Vagina (tissue), 2 donors: ENCODE measurements at regions not wholly inside any gene's neighbourhood (a gene's known extent, or its start where the extent isn't known, plus 50 kb on each side); places are given as distances from the start of the nearest gene placed in this dataset.

Experiments
- DNase-seq, 2 donors: peaks; one replicate each; pipeline ENCODE4 v3.0.0-alpha.2; 2017; ENCODE audit errors: extremely low spot score in 2 of 2
- H3K27ac ChIP-seq: fragments of 200-600 bp; sonication (generic); one replicate; pipeline ENCODE4 v1.5.1; 2019
- H3K27me3 ChIP-seq: fragments of 200-600 bp; sonication (generic); one replicate; pipeline ENCODE4 v1.5.1; 2019
- H3K36me3 ChIP-seq, 2 donors: fragments of 200-600 bp; sonication (generic); one replicate each; pipeline ENCODE4 v1.5.1; 2017 to 2019
- H3K4me1 ChIP-seq: fragments of 200-600 bp; sonication (generic); one replicate; pipeline ENCODE4 v1.5.1; 2019
- H3K4me3 ChIP-seq, 2 donors: fragments of 200-600 bp; sonication (generic); 1 replicate in 1 of 2; 2 replicates in 1 of 2; pipeline ENCODE4 v1.5.1; 2016 to 2019
- H3K9me3 ChIP-seq: fragments of 200-600 bp; sonication (generic); one replicate; pipeline ENCODE4 v1.5.1; 2019
- POLR2A ChIP-seq, 2 donors: fragments of 450-650 bp; IDR thresholded peaks; one replicate each; pipeline ENCODE4 v1.6.1; 2017; ENCODE audit warnings: antibody characterized with exemption in 2 of 2, mild to moderate bottlenecking in 2 of 2, moderate library complexity in 2 of 2
- POLR2AphosphoS5 ChIP-seq, 2 donors: sonication (generic); formaldehyde crosslinking; IDR thresholded peaks; one replicate each; pipeline ENCODE4 v1.9.0; 2017; ENCODE audit warnings: antibody characterized with exemption in 2 of 2, mild to moderate bottlenecking in 2 of 2, low read depth in 1 of 2; ENCODE audit not compliant: insufficient read depth in 1 of 2
- intact Hi-C: fragments of 100-400 bp; cut with DNase I; formaldehyde crosslinking; loops from one replicate; pipeline ENCODE4 v1.15.1; 2023
- TF ChIP-seq, protein P1 (sequence below), 3 experiments: fragments of 450-650 bp in 2 of 3; fragments of 200-600 bp in 1 of 3; sonication (generic) in 1 of 3; IDR thresholded peaks; one replicate each; pipeline ENCODE4 v1.5.1; 2017 to 2019; ENCODE audit warnings: antibody characterized with exemption in 3 of 3, mild to moderate bottlenecking in 2 of 3, moderate library complexity in 2 of 3

DNA sequence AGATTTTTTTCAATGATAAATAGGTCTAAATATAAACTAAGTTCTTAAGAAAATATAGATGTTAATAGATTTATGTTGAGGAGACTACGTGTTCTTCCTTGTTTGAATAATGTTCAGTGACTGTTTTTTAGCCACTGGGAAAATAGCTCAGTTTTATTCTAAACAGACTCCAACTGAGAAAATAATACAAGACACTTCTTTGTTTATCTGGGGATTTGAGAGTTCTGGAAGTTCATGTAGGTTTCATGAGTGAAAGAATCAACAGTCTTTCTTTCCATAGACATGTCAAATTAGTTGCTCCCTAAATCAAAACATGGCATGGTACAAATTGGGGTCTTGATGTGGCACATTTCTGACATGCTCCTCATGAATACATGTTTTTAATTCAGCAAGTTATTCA is 177.7 kb downstream of the MREG start:
- intact Hi-C loops = no loop called here
- no peaks in the 10 kb centered on the region for H3K9me3 ChIP-seq
- no peak overlapping the region for H3K4me3 ChIP-seq
- no peak for DNase-seq
- H3K36me3 ChIP-seq = no peaks in the 10 kb centered on the region
- no peaks in the 10 kb centered on the region for H3K27me3 ChIP-seq
- H3K27ac ChIP-seq = no peak overlapping the region
- TF ChIP-seq, protein P1, sequence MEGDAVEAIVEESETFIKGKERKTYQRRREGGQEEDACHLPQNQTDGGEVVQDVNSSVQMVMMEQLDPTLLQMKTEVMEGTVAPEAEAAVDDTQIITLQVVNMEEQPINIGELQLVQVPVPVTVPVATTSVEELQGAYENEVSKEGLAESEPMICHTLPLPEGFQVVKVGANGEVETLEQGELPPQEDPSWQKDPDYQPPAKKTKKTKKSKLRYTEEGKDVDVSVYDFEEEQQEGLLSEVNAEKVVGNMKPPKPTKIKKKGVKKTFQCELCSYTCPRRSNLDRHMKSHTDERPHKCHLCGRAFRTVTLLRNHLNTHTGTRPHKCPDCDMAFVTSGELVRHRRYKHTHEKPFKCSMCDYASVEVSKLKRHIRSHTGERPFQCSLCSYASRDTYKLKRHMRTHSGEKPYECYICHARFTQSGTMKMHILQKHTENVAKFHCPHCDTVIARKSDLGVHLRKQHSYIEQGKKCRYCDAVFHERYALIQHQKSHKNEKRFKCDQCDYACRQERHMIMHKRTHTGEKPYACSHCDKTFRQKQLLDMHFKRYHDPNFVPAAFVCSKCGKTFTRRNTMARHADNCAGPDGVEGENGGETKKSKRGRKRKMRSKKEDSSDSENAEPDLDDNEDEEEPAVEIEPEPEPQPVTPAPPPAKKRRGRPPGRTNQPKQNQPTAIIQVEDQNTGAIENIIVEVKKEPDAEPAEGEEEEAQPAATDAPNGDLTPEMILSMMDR (IDR thresholded peaks at IDR 0.05) = no peak
- TF ChIP-seq POLR2AphosphoS5 (IDR thresholded peaks at IDR 0.05; ENCODE audit: insufficient read depth in 1 of 2, low read depth in 1 of 2) = no peak
- TF ChIP-seq POLR2A (IDR thresholded peaks at IDR 0.05) = no peak
- H3K4me1 ChIP-seq = no peaks in the 10 kb centered on the region

DNA sequence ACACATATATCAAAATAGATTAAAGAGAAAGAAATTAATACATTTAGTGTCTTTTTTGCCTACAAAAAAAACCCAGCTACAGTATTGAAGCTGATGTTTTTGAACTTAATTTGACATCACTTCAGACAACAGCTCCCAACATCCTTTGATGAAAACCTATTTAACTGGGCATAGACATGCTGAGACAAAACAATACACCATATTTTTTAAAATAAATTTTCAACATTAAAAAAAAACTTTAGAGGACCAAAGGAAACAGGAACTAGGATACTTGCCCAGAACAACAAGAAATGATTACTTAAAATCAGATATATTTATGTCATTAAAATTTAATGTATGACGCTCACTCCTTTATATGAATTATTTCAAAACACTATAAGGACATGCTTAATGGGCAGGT is 178.1 kb downstream of the MREG start:
- Histone ChIP-seq H3K9me3 (no peaks in the 10 kb centered on the region), H3K36me3 (no peaks in the 10 kb centered on the region), H3K4me3 (no peak overlapping the region), H3K4me1 (no peaks in the 10 kb centered on the region), H3K27me3 (no peaks in the 10 kb centered on the region), H3K27ac (no peak overlapping the region)
- TF ChIP-seq POLR2A (IDR thresholded peaks at IDR 0.05) (no peak), POLR2AphosphoS5 (IDR thresholded peaks at IDR 0.05; ENCODE audit: insufficient read depth in 1 of 2, low read depth in 1 of 2) (no peak)
- TF ChIP-seq, protein P1 (IDR thresholded peaks at IDR 0.05) = no peak
- no peak for DNase-seq
- intact Hi-C loops = no loop called here

DNA sequence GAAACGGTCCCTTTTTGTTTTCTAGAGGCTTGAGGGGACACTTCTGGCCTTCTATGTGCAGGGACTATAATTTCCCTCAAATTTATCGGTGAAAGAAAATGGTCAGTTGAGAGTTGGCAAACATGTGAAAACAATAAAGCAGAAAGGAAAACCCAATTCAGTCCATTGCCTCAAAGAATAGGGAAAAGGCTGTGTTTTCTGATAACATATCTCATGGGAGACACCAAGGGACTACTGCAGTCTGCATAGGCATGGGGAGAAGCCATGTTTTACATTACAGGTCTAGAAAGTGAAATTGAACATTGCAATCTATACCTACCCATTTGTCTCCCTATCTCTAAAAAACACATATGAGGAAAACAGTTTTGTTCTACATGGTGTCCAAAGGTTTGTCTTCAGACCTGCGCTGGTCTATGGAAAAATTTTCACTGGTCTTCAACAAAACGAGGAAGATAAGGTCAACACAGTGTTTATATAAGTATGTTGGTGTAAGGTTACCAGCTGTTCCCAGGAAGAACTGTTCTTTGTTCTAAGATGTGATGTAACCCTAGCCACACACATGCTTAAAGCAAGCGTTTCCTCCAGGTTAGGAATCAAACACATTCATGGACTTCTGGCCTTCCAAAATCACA is 179.7 kb downstream of the MREG start:
- no peaks in the 10 kb centered on the region for H3K4me1 ChIP-seq
- no peak overlapping the region for H3K4me3 ChIP-seq
- TF ChIP-seq POLR2AphosphoS5 (IDR thresholded peaks at IDR 0.05; ENCODE audit: insufficient read depth in 1 of 2, low read depth in 1 of 2) = no peak
- TF ChIP-seq, protein P1 (IDR thresholded peaks at IDR 0.05) = no peak
- no peak for TF ChIP-seq POLR2A (IDR thresholded peaks at IDR 0.05)
- no peaks in the 10 kb centered on the region for H3K9me3 ChIP-seq
- intact Hi-C loops = no loop called here
- DNase-seq = no peak
- no peaks in the 10 kb centered on the region for H3K27me3 ChIP-seq
- H3K36me3 ChIP-seq = no peaks in the 10 kb centered on the region
- no peak overlapping the region for H3K27ac ChIP-seq

DNA sequence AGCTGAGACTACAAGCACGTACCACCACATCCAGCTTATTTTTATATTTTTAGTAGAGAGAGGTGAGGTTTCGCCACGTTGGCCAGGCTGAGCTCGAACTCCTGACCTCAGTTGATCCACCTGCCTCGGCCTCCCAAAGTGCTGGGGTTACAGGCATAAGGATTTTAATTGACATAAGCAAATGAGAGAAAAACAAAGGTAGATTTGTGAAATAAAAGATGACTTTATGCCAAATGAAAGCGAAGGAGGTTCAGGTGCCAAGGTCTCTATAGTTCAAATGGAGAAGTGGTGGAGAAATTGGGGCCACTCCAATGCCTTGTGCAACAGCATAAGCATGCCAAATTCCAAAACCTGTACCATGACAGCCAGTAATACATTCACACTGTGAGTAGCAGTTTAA is 180.6 kb downstream of the MREG start:
- Histone ChIP-seq H3K9me3 (no peaks in the 10 kb centered on the region), H3K27me3 (no peaks in the 10 kb centered on the region), H3K4me3 (no peak overlapping the region), H3K27ac (no peak overlapping the region), H3K36me3 (no peaks in the 10 kb centered on the region), H3K4me1 (no peaks in the 10 kb centered on the region)
- DNase-seq = no peak
- intact Hi-C loops = no loop called here
- TF ChIP-seq, protein P1 (IDR thresholded peaks at IDR 0.05) = no peak
- TF ChIP-seq POLR2A (IDR thresholded peaks at IDR 0.05) (no peak), POLR2AphosphoS5 (IDR thresholded peaks at IDR 0.05; ENCODE audit: insufficient read depth in 1 of 2, low read depth in 1 of 2) (no peak)

DNA sequence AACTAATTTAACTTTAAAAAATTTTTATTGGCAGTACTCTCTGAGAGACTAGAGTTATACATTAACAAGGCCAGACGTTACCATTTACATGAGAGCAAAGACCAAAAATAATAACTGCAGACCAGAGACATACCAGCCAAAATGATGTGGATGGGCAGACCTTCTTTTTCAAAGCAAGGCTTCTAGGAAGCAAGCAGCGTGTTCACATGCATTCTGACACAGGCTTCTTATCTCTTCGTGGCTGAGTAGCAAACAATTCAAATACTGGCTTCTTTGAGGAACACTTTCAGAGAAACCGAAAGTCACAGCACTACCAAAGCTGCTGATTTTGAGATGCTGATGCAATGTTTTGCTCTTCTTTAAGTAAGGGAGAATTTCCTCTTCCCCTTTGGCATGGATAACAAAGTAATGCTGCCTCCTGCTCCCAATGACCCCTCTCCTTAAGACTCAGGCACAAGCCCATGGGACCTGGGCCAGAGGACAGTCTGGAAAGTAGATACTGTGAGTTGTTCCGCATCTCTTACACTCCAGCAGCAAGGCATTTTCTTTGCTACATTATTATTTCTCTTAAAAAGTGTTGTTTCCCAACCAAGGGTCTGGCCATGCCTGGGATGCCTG is 181.9 kb downstream of the MREG start:
- DNase-seq = no peak
- intact Hi-C loops = no loop called here
- Histone ChIP-seq H3K9me3 (no peaks in the 10 kb centered on the region), H3K27me3 (no peaks in the 10 kb centered on the region), H3K36me3 (no peaks in the 10 kb centered on the region), H3K4me3 (peak overlapping the region in 1 of 2 donors; percentile 13), H3K4me1 (no peaks in the 10 kb centered on the region), H3K27ac (no peak overlapping the region)
- TF ChIP-seq, protein P1 (IDR thresholded peaks at IDR 0.05) = no peak
- TF ChIP-seq POLR2A (IDR thresholded peaks at IDR 0.05) (no peak), POLR2AphosphoS5 (IDR thresholded peaks at IDR 0.05; ENCODE audit: insufficient read depth in 1 of 2, low read depth in 1 of 2) (no peak)
